ENCODE measurements at regions not wholly inside any gene's neighbourhood (a gene's known extent, or its start where the extent isn't known, plus 50 kb on each side); places are given as distances from the start of the nearest gene placed in this dataset.

- no peak for DNase-seq (ENCODE audit: low read depth)
Measured at GRCh38 chr3:157626817-157627216, 123.6 kb upstream of the VEPH1 start.

GRCh38 chr3:157624801-157625200, 121.6 kb upstream of the VEPH1 start:
- DNase-seq (ENCODE audit: low read depth), result no peak

- no peak for DNase-seq (ENCODE audit: low read depth)
Measured at GRCh38 chr3:157618886-157619285, 115.7 kb upstream of the VEPH1 start.

GRCh38 chr3:157618075-157618760, 115.0 kb upstream of the VEPH1 start:
- DNase-seq (ENCODE audit: low read depth), result no peak

GRCh38 chr3:157614896-157615295, 111.7 kb upstream of the VEPH1 start:
- DNase-seq (ENCODE audit: low read depth), result no peak

- no peak for DNase-seq (ENCODE audit: low read depth)
Measured at GRCh38 chr3:157611536-157612076, 108.4 kb upstream of the VEPH1 start.

- DNase-seq (ENCODE audit: low read depth), result no peak
Measured at GRCh38 chr3:157610876-157611535, 107.8 kb upstream of the VEPH1 start.

GRCh38 chr3:157607826-157608405, 104.7 kb upstream of the VEPH1 start:
- no peak for DNase-seq (ENCODE audit: low read depth)

GRCh38 chr3:157606852-157607197, 103.6 kb upstream of the VEPH1 start:
- no peak for DNase-seq (ENCODE audit: low read depth)

- peak; percentile 47 for DNase-seq (ENCODE audit: low read depth)
Measured at GRCh38 chr3:157606011-157606851, 103.0 kb upstream of the VEPH1 start.

GRCh38 chr3:157605356-157605755, 102.1 kb upstream of the VEPH1 start:
- DNase-seq (ENCODE audit: low read depth), result no peak

GRCh38 chr3:157602424-157602823, 99.2 kb upstream of the VEPH1 start:
- no peak for DNase-seq (ENCODE audit: low read depth)

- no peak for DNase-seq (ENCODE audit: low read depth)
Measured at GRCh38 chr3:157595259-157595658, 92.0 kb upstream of the VEPH1 start.

- no peak for DNase-seq (ENCODE audit: low read depth)
Measured at GRCh38 chr3:157594413-157594812, 91.2 kb upstream of the VEPH1 start.

GRCh38 chr3:157592769-157593168, 89.6 kb upstream of the VEPH1 start:
- DNase-seq (ENCODE audit: low read depth), result no peak

- DNase-seq (ENCODE audit: low read depth), result no peak
Measured at GRCh38 chr3:157590273-157590672, 87.1 kb upstream of the VEPH1 start.

GRCh38 chr3:157589211-157589610, 86.0 kb upstream of the VEPH1 start:
- DNase-seq (ENCODE audit: low read depth), result no peak

- no peak for DNase-seq (ENCODE audit: low read depth)
Measured at GRCh38 chr3:157588386-157589060, 85.3 kb upstream of the VEPH1 start.

- no peak for DNase-seq (ENCODE audit: low read depth)
Measured at GRCh38 chr3:157586293-157586692, 83.1 kb upstream of the VEPH1 start.

- no peak for DNase-seq (ENCODE audit: low read depth)
Measured at GRCh38 chr3:157585386-157585785, 82.2 kb upstream of the VEPH1 start.

- DNase-seq (ENCODE audit: low read depth), result no peak
Measured at GRCh38 chr3:157582637-157582973, 79.4 kb upstream of the VEPH1 start.

Measured in stimulated activated CD8-positive, alpha-beta memory T cell treated with anti-CD3 and anti-CD28 coated beads, Interleukin-4, amount 100 ng/mL, for 24 hours (primary cell).